ENCODE measurements at regions not wholly inside any gene's neighbourhood (a gene's known extent, or its start where the extent isn't known, plus 50 kb on each side); places are given as distances from the start of the nearest gene placed in this dataset.

DNA sequence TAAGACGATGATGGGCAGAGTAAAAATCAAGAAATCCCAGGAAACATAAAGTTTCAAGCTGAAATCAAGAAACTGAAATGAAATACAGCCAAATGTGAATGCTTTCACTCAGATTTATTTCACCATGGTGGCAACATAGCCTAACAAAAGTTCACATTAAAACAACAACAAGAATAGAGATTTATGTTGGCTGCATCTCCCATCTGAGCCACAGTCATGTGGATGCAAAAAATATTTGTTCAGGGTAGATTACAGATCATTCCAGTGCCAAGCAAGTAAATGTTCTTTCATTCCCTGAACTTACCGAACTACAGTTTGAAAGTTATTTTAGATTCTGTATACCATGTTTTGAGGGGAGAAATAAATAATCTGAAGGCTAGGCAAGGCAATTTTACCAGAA lies 159.9 kb upstream of the TMTC1 start:
- TF ChIP-seq EZH2 (IDR thresholded peaks at IDR 0.05; ENCODE audit: insufficient read depth, poor library complexity, severe bottlenecking) (no peak), EZH2phosphoT487 (IDR thresholded peaks at IDR 0.05; ENCODE audit: insufficient read depth, low read depth) (no peak)
